HEK293T (cell line): ENCODE measurements at regions not wholly inside any gene's neighbourhood (a gene's known extent, or its start where the extent isn't known, plus 50 kb on each side); places are given as distances from the start of the nearest gene placed in this dataset.

Experiments used
- ARNT ChIP-seq: fragments of 450-650 bp; IDR thresholded peaks from 2 replicates; pipeline ENCODE4 v1.6.1; 2017; ENCODE audit warnings: mild to moderate bottlenecking
- BHLHE40 ChIP-seq: fragments of 450-650 bp; IDR thresholded peaks from 2 replicates; pipeline ENCODE4 v1.6.1; 2016; ENCODE audit warnings: mild to moderate bottlenecking, moderate library complexity, borderline replicate concordance
- FOXA1 ChIP-seq: fragments of 450-650 bp; IDR thresholded peaks from 2 replicates; pipeline ENCODE4 v1.6.1; 2016; ENCODE audit warnings: mild to moderate bottlenecking
- FOXK2 ChIP-seq: fragments of 450-650 bp; IDR thresholded peaks from 2 replicates; pipeline ENCODE4 v1.6.1; 2016; ENCODE audit warnings: mild to moderate bottlenecking
- FOXM1 ChIP-seq: fragments of 450-650 bp; IDR thresholded peaks from 2 replicates; pipeline ENCODE4 v1.6.1; 2017; ENCODE audit warnings: mild to moderate bottlenecking, borderline replicate concordance
- L3MBTL2 ChIP-seq: fragments of 450-650 bp; conservative IDR thresholded peaks from 2 replicates; pipeline ENCODE4 v1.6.1; 2016; ENCODE audit warnings: mild to moderate bottlenecking
- NFRKB ChIP-seq: fragments of 450-650 bp; IDR thresholded peaks from 2 replicates; pipeline ENCODE4 v1.6.1; 2016; ENCODE audit warnings: mild to moderate bottlenecking, moderate library complexity
- SP1 ChIP-seq: fragments of 450-650 bp; IDR thresholded peaks from 2 replicates; pipeline ENCODE4 v1.6.1; 2017
- SUZ12 ChIP-seq: fragments of 450-650 bp; IDR thresholded peaks from 2 replicates; pipeline ENCODE4 v1.6.1; 2016; ENCODE audit warnings: mild to moderate bottlenecking
- TARDBP ChIP-seq: fragments of 450-650 bp; IDR thresholded peaks from 2 replicates; pipeline ENCODE4 v1.6.1; 2016
- ZNF384 ChIP-seq: fragments of 450-650 bp; IDR thresholded peaks from 2 replicates; pipeline ENCODE4 v1.6.1; 2016
- TF ChIP-seq, protein P1 (sequence below): fragments of 450-650 bp; IDR thresholded peaks from 2 replicates; pipeline ENCODE4 v1.6.1; 2016

DNA sequence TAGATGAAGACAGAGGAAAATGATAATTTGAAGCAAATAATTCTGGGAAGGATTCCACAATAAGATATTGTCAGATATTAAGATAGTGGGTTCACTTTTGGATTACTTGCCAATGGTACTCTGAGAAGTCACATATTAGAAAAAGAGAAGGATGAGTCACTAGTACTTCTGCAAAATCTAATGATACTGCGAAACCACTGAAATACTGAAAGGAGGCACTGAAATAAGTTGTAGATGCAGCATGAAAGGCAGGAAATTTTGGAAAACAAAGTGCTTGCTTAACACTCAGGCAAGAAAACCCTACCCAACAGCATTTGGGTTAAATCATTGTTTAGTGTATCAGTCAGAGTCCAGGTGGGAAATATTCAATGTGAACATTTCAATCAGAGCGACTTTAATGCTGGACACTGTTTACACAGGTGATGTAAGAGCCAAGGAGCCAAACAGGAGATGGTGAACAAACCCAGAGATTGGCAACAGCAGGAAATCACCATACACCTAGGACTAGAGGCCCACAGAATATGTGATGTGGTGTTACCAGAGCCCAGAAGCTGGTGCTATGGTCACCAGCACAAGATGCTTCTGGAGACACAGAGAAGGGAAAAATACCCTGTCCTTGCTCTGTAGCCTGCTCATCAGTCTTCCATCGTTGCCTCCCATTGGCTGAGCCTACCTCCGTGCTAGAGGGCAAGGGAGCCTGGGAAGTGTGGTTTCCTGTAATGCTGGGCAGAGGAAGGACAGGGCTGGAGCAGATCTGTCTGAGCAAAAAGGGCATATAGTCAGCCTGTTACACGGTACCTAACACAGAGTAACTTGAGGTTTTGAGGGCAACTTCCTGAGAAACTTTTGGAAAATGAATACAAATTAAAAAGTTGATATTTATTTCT lies 204.7 kb upstream of the ITGA4 start:
- TF ChIP-seq ARNT (no peak), FOXM1 (no peak), SUZ12 (no peak), TARDBP (no peak), SP1 (no peak), ZNF384 (no peak), FOXA1 (no peak), NFRKB (no peak), FOXK2 (no peak), BHLHE40 (no peak), L3MBTL2 (no peak)
- TF ChIP-seq, protein P1, sequence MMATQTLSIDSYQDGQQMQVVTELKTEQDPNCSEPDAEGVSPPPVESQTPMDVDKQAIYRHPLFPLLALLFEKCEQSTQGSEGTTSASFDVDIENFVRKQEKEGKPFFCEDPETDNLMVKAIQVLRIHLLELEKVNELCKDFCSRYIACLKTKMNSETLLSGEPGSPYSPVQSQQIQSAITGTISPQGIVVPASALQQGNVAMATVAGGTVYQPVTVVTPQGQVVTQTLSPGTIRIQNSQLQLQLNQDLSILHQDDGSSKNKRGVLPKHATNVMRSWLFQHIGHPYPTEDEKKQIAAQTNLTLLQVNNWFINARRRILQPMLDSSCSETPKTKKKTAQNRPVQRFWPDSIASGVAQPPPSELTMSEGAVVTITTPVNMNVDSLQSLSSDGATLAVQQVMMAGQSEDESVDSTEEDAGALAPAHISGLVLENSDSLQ, result no peak
